GM11168 (cell line): ENCODE measurements at regions not wholly inside any gene's neighbourhood (a gene's known extent, or its start where the extent isn't known, plus 50 kb on each side); places are given as distances from the start of the nearest gene placed in this dataset.

Source experiments
- in situ Hi-C: fragments of 300-500 bp; cut with MboI; formaldehyde crosslinking; loops from one replicate; pipeline ENCODE4 v1.12.0; 2022; ENCODE audit warnings: low sequenced_read_pairs; ENCODE audit not compliant: unreplicated experiment

DNA sequence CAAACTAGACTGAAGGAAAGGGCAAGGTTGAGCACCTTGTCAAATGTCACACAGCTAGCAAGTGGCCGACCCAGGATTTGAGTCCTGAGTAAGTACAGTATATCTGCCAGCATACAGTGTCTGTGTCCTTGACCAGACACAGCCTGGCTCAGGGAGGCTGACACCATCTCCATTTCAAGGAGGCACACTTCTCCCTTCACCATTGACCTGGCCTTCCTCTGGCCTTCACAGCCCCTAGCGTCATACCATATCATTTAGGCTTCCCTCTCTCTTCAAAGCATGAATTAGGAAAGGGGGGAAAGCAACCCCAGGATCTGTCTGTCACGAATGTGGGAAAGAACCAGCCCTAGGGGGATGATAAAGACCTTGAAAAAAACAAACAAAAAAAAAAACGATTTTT, 155.6 kb downstream of the PLPP3 start:
- in situ Hi-C loops: no loop called here

DNA sequence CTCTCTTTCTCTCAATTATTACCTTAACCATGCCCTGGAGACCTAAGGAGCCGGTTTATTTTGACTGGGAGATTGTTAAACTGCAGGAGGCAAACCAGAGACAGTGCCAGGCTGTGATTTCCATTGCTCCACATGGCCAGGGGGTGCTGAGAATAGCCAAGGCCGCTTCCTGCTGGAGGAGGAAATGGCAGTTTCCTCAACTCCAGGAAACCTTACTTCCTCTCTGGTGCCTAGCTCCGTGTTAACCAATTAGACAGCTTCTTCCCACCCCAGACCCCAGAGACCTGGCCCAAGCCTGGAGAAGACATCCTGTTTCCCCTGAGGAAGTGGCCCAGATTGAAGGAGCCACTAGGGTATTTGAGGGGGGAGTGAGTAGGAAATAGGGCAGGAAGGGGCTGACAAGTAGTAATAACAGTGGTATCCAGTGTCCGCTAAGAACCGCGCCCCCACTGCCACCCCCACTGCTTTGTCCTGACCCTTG, 161.2 kb downstream of the PLPP3 start:
- in situ Hi-C loops: no loop called here

DNA sequence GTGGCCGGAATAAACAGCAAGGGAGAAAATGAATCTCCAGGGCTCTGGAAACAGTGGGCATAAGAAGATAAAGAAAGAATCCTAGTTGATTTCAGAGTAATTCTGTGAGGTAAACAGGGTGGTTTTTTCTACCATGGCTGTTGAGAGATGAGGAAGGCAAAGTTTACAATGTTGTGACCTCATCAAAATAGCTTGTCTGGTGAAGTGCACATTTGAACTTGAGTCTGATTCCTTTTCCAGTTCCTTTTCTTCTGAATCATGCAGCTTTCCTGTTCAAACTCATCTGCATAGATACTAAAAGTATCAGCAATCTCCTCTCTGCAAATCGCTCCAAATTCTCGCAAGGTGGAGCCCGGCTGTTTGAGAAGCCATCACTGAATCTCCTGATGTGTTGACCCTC, 161.7 kb downstream of the PLPP3 start:
- in situ Hi-C loops: no loop called here

- in situ Hi-C loops: no loop called here
These were observed 162.9 kb downstream of the PLPP3 start for GRCh38 chr1:56416495-56416894.

- in situ Hi-C loops: no loop called here
These were observed 163.6 kb downstream of the PLPP3 start for GRCh38 chr1:56415720-56416119.

GRCh38 chr1:56415258-56415657, 164.1 kb downstream of the PLPP3 start:
- in situ Hi-C loops: no loop called here

DNA sequence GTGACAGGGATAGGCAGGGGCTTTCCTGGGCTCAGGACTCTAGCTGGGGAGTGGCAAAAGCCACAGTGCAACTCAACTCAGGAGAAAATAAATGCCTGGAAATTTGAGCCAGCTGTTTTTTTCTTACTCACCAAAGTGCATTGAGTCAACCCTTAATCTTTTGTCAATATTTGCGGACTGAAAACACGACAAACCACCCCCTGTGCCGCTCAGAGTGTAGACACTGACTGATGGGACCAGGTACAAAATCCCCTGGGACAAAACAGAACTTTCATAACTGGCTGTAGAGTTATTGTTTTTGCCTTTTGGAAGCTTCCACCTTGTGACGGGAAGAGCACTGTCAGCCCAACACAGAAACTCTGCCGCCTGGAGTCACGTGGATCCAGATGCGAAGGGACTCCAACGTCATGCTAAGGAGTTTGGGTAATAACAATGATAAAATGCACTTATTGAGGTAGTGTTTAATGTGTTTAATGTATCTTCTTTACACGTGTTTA, 164.6 kb downstream of the PLPP3 start:
- in situ Hi-C loops: no loop called here

DNA sequence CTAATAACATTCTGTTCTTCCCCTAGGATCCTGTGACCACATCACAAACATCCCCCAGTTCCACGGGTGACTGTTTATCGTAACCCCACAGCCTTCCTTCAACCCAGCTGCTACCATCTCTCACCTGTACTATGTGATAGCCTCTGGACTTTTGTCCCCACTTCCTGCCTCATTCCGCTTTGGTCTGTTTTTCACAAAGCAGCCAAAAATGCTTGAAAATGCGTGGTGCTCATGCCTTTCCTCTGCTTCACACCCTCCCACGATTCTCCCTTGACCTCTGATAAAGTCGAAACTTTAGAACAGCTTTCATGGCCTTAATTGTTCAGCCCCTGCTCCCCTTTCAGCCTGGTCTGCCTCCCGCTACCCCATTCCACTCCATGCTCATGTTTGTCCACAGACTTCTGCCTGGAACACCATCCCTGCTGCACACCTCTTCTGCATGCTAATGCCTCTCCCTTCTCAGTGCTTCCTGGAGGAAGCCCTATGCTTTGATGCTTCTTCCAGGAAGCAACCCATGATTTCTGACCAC, 165.6 kb downstream of the PLPP3 start:
- in situ Hi-C loops: no loop called here

DNA sequence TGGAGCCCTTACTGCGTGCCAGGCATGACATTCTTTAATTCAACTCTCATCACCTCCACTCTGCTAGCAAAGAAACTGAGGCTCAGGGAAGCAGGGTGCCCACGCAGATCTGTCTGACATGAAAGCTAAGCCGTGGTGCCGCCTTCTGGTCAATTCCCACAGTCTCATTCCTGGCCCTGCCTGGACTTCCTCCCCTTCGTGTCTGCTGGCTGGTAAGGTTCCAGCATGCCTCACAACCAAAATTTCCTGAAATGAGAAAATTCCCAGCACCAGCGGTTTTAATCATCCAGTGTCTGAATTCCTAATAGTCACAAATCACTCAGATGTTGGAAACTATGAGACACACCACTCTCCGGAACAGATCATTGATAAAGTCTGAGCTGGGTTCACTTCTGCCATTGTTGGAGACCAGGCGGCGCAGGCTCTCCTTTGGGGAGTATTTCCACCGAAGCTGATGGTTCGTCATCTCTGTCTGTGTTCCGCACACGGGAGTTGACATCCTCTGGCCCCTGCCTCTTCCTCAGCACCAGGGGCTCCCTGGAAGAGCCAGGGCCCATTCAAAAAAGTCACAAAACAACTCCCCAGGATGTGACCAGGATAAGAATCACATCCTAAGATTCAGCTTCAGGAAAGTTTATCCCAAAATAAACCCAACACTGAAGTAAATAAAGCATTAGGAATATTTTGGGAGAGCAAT, 167.7 kb downstream of the PLPP3 start:
- in situ Hi-C loops: no loop called here

DNA sequence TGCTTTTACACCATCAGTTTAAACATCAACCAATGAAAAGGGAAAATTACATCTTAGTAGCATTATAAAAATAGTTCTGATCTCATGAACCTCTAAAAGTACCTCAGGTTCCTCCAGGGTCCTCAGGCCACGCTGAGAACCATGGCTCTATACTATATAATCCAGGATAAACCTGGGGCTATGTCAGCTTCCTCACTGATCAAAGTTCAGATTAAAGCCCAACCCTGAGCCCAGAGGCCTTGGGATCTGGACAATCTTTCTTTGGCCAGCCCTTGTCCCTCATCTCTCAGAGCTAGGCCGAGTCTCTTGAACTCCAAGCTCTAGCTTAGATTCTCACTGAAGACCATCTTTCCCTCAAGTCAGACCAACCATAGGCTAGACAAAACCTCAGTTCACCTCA, 168.3 kb downstream of the PLPP3 start:
- in situ Hi-C loops: no loop called here

- in situ Hi-C loops: no loop called here
These were observed 169.0 kb downstream of the PLPP3 start for GRCh38 chr1:56410405-56410804.

DNA sequence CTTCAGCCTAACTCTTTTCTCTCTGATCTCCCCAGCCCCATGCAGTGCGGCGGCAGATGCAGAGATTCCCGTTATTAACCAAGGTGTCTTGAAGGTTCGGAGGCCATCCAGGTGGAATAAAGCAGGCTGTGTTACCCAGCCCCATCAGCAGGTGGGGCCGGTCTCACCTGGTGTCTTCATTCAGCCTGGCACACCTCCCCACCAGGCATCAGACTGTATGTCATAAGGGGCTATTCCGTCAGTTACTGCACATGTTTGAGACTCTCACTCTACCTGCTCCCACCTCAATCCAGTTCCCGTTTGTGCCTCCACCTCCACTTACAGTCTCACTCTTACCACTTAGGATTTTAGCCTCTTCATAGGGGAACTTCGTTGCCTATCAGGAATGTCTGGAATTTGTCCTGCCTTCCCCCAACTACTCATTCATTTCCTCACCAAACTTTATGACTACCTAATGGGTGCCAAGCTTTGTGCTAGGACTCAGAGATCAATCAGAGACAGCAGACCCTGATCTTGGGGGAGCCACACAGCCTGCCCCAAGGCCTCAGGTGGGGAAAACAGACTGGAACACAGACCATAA, 170.2 kb downstream of the PLPP3 start:
- in situ Hi-C loops: loop anchor here (10.0 kb wide), 1 partner anchor 176 kb away; no protein-coding TSS in a partner anchor

- in situ Hi-C loops: loop anchor here (10.0 kb wide), 1 partner anchor 178 kb away; no protein-coding TSS in a partner anchor
These were observed 172.5 kb downstream of the PLPP3 start for GRCh38 chr1:56406821-56407220.

- in situ Hi-C loops: loop anchor here (10.0 kb wide), 1 partner anchor 180 kb away; no protein-coding TSS in a partner anchor
These were observed 174.8 kb downstream of the PLPP3 start for GRCh38 chr1:56404561-56405030.

DNA sequence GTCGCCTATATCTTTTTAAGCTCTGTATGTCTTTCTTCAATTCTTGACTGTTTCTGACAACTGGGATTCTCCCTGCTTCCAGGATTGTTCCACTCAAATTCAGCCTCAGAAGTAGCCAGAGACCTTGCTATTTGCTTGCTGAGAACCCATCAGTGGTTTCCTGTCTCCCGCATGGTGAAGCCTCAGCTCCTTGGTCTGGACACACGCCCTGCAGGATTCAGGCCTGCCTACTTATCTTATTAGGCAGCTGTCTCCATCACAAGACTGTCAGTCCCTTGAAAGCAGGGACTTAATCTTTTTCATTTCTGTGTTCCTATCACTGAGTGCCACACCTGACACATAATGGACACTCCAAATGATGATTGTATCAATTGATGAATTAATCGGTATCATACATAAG, 175.3 kb downstream of the PLPP3 start:
- in situ Hi-C loops: loop anchor here (10.0 kb wide), 1 partner anchor 181 kb away; no protein-coding TSS in a partner anchor

- in situ Hi-C loops: loop anchor here (10.0 kb wide), 1 partner anchor 181 kb away; no protein-coding TSS in a partner anchor
These were observed 176.0 kb downstream of the PLPP3 start for GRCh38 chr1:56403321-56403720.

GRCh38 chr1:56401191-56401590, 178.2 kb downstream of the PLPP3 start:
- in situ Hi-C loops: loop anchor here (10.0 kb wide), 1 partner anchor 184 kb away; no protein-coding TSS in a partner anchor

DNA sequence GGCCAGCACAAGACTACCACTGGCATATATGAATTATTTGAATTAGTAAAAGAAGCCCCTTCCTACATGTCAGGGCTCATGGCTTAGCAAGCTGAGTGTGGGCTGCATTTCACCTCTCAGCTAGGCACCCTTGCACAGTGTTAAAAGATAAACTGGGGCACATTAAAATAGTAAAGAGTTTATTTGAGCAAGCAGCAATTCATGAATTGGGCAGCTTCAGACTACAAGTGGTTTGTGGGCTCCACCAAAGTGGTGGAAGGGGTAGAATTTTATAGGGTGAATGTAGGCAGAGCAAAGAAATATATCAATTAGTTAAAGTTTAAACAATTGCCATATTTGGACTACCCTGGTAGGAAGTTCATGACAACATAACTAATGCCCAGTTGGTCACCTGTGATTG, 178.8 kb downstream of the PLPP3 start:
- in situ Hi-C loops: loop anchor here (10.0 kb wide), 1 partner anchor 184 kb away; no protein-coding TSS in a partner anchor

DNA sequence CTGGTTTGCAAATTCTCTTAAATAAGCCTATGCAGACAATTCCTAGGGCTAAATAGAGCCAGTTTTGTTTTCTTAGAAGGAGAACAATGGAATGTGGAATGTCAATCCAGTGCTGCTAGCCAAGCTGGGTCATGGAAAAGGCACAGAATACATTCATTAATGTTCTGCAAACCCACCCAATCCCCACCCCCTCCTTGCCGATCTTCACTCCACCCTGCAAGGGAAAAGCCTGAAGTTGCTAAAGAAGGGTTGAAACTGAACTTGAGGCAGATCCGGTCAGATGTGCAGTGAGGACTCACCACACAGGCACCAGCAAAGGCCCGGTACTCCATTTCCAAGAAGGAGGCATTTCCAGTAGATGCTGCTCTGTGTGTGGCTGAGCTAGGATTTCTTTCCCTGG, 179.6 kb downstream of the PLPP3 start:
- in situ Hi-C loops: loop anchor here (10.0 kb wide), 1 partner anchor 185 kb away; no protein-coding TSS in a partner anchor

DNA sequence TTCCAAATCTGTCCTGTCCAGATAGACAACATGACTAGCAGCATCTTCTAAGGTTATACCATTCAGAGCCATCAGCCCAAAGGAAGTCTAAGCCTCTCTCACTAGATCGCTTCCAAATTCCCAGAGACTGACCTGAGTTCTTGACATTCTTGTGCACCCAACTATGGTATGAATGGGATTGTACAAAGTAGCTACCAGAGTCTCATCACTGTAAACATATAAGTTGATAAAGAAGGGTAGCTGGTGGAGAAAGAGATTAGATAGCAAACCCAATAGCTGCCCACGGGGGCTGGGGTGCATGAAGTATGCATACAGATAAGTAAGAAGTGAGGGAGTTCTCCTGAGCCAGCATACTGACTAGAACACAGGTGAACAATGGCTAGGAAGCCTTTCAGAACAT, 180.0 kb downstream of the PLPP3 start:
- in situ Hi-C loops: no loop called here

- in situ Hi-C loops: no loop called here
These were observed 181.5 kb downstream of the PLPP3 start for GRCh38 chr1:56397811-56398231.
